H9 (cell line): ENCODE measurements at regions not wholly inside any gene's neighbourhood (a gene's known extent, or its start where the extent isn't known, plus 50 kb on each side); places are given as distances from the start of the nearest gene placed in this dataset.

Experiments used
- DNase-seq: peaks from one replicate; pipeline ENCODE4 v3.0.0-alpha.2; 2017
- H2AFZ ChIP-seq: one replicate; pipeline ENCODE4 v1.6.1; 2013; ENCODE audit warnings: mild to moderate bottlenecking, low read length, control low read depth, moderate library complexity
- H2AK5ac ChIP-seq: 2 replicates; pipeline ENCODE4 v1.6.1; 2013; ENCODE audit warnings: low read length, control low read depth, mixed read lengths; ENCODE audit not compliant: insufficient read length
- H2BK120ac ChIP-seq: one replicate; pipeline ENCODE4 v1.6.1; 2013; ENCODE audit warnings: low read depth, mild to moderate bottlenecking, low read length, control low read depth, inconsistent platforms; ENCODE audit not compliant: poor library complexity, severe bottlenecking
- H2BK12ac ChIP-seq: 2 replicates; pipeline ENCODE4 v1.6.1; 2013; ENCODE audit warnings: low read length, control low read depth, mixed read lengths, low read depth; ENCODE audit not compliant: insufficient read length
- H2BK15ac ChIP-seq: 2 replicates; pipeline ENCODE4 v1.6.1; 2013; ENCODE audit warnings: low read depth, low read length, control low read depth
- H2BK20ac ChIP-seq: one replicate; pipeline ENCODE4 v1.6.1; 2013; ENCODE audit warnings: low read depth, mild to moderate bottlenecking, low read length, control low read depth, inconsistent platforms; ENCODE audit not compliant: poor library complexity, severe bottlenecking
- H2BK5ac ChIP-seq: 2 replicates; pipeline ENCODE4 v1.6.1; 2013; ENCODE audit warnings: low read length, control low read depth, mixed read lengths; ENCODE audit not compliant: insufficient read length
- H3K14ac ChIP-seq: 2 replicates; pipeline ENCODE4 v1.6.1; 2013; ENCODE audit warnings: low read length, control low read depth; ENCODE audit not compliant: insufficient read depth
- H3K18ac ChIP-seq: 2 replicates; pipeline ENCODE4 v1.6.1; 2013; ENCODE audit warnings: low read depth, mild to moderate bottlenecking, mixed read lengths, low read length, control low read depth; ENCODE audit not compliant: insufficient read length
- H3K23ac ChIP-seq: 2 replicates; pipeline ENCODE4 v1.6.1; 2013; ENCODE audit warnings: low read length, control low read depth, mixed read lengths, low read depth; ENCODE audit not compliant: insufficient read length
- H3K23me2 ChIP-seq: 2 replicates; pipeline ENCODE4 v1.6.1; 2013; ENCODE audit warnings: low read depth, mild to moderate bottlenecking, mixed read lengths, low read length, control low read depth; ENCODE audit not compliant: insufficient read length, poor library complexity, severe bottlenecking
- H3K27ac ChIP-seq: 2 replicates; pipeline ENCODE4 v1.5.1; 2013; ENCODE audit warnings: low read length, control low read depth, mixed read lengths, low read depth; ENCODE audit not compliant: insufficient read length
- H3K27me3 ChIP-seq: 2 replicates; pipeline ENCODE4 v1.6.1; 2013; ENCODE audit warnings: low read length, control low read depth, inconsistent platforms; ENCODE audit not compliant: insufficient read depth
- H3K4ac ChIP-seq: 2 replicates; pipeline ENCODE4 v1.6.1; 2013; ENCODE audit warnings: low read depth, mild to moderate bottlenecking, control low read depth, inconsistent platforms, low read length, moderate library complexity
- H3K4me1 ChIP-seq: 2 replicates; pipeline ENCODE4 v1.6.1; 2013; ENCODE audit warnings: low read length, control low read depth, inconsistent platforms; ENCODE audit not compliant: insufficient read depth
- H3K4me2 ChIP-seq: 2 replicates; pipeline ENCODE4 v1.6.1; 2013; ENCODE audit warnings: low read length, control low read depth, mixed read lengths; ENCODE audit not compliant: insufficient read length, insufficient read depth
- H3K56ac ChIP-seq: 2 replicates; pipeline ENCODE4 v1.6.1; 2013; ENCODE audit warnings: low read depth, mild to moderate bottlenecking, mixed read lengths, low read length, control low read depth; ENCODE audit not compliant: insufficient read length
- H3K79me1 ChIP-seq: 2 replicates; pipeline ENCODE4 v1.6.1; 2013; ENCODE audit warnings: low read depth, mild to moderate bottlenecking, moderate library complexity, low read length, control low read depth, inconsistent platforms; ENCODE audit not compliant: insufficient read depth, poor library complexity, severe bottlenecking
- H3K79me2 ChIP-seq: 2 replicates; pipeline ENCODE4 v1.6.1; 2013; ENCODE audit warnings: low read length, control low read depth, inconsistent platforms; ENCODE audit not compliant: insufficient read depth
- H3K9ac ChIP-seq: 2 replicates; pipeline ENCODE4 v1.6.1; 2013; ENCODE audit warnings: low read length, control low read depth, mixed read lengths; ENCODE audit not compliant: insufficient read length; ENCODE audit errors: extremely low read depth
- H3K9me3 ChIP-seq: one replicate; pipeline ENCODE4 v1.6.1; 2013; ENCODE audit warnings: low read depth, low read length, inconsistent platforms; ENCODE audit not compliant: control insufficient read depth
- H3T11ph ChIP-seq: one replicate; pipeline ENCODE4 v1.6.1; 2013; ENCODE audit warnings: mild to moderate bottlenecking, low read length, control low read depth, inconsistent platforms
- H4K20me1 ChIP-seq: one replicate; pipeline ENCODE4 v1.6.1; 2013; ENCODE audit not compliant: control insufficient read depth, insufficient read length, insufficient read depth
- H4K5ac ChIP-seq: 2 replicates; pipeline ENCODE4 v1.6.1; 2013; ENCODE audit warnings: low read depth, mild to moderate bottlenecking, mixed read lengths, low read length, control low read depth; ENCODE audit not compliant: insufficient read length
- H4K8ac ChIP-seq: replicated peaks from 2 replicates; pipeline ENCODE4 v1.6.1; 2013; ENCODE audit warnings: low read length, control low read depth, mixed read lengths, low read depth; ENCODE audit not compliant: insufficient read length
- H4K91ac ChIP-seq: 2 replicates; pipeline ENCODE4 v1.6.1; 2013; ENCODE audit warnings: low read depth, mild to moderate bottlenecking, moderate library complexity, mixed read lengths, low read length, control low read depth; ENCODE audit not compliant: insufficient read length
- H3K27ac Mint-ChIP-seq, 3 experiments: 2 replicates in 2 of 3; 3 replicates in 1 of 3; pipeline ENCODE4 v1.8.0; 2020 to 2021; ENCODE audit warnings: mixed read lengths in 3 of 3, mild to moderate bottlenecking in 1 of 3, moderate library complexity in 1 of 3
- H3K27me3 Mint-ChIP-seq: 2 replicates; pipeline ENCODE4 v1.8.0; 2021; ENCODE audit warnings: low read depth, mild to moderate bottlenecking, moderate library complexity, mixed read lengths
- H3K36me3 Mint-ChIP-seq, 3 experiments: 2 replicates in 2 of 3; 3 replicates in 1 of 3; pipeline ENCODE4 v1.8.0; 2020 to 2021; ENCODE audit warnings: low read depth in 3 of 3, mixed read lengths in 3 of 3; ENCODE audit not compliant: insufficient read depth in 1 of 3
- H3K4me1 Mint-ChIP-seq, 2 experiments: 2 replicates each; pipeline ENCODE4 v1.8.0; 2020; ENCODE audit warnings: mixed read lengths in 2 of 2
- H3K4me3 Mint-ChIP-seq, 2 experiments: 2 replicates in 1 of 2; 3 replicates in 1 of 2; pipeline ENCODE4 v1.8.0; 2020 to 2021; ENCODE audit warnings: mild to moderate bottlenecking in 2 of 2, mixed read lengths in 2 of 2, moderate library complexity in 1 of 2
- H3K9me3 Mint-ChIP-seq, 2 experiments: 2 replicates in 1 of 2; 3 replicates in 1 of 2; pipeline ENCODE4 v1.8.0; 2020; ENCODE audit warnings: mild to moderate bottlenecking in 2 of 2, mixed read lengths in 2 of 2, moderate library complexity in 1 of 2
- WGBS: extraction: QIAGEN DNeasy Blood & Tissue Kit; methylation state at CpG from one replicate; pipeline ENCODE4 v1.1.7; 2013; ENCODE audit warnings: missing lambda C conversion rate, low lambda C conversion rate, mixed read lengths; ENCODE audit not compliant: insufficient read length; ENCODE audit errors: extremely low coverage; 5-methylcytosine and 5-hydroxymethylcytosine counted together
- TF ChIP-seq, protein P1 (sequence below): fragments of 200-600 bp; sonication (generic); conservative IDR thresholded peaks from 3 replicates; pipeline ENCODE4 v1.8.0; 2021; ENCODE audit warnings: antibody characterized with exemption, mild to moderate bottlenecking

DNA sequence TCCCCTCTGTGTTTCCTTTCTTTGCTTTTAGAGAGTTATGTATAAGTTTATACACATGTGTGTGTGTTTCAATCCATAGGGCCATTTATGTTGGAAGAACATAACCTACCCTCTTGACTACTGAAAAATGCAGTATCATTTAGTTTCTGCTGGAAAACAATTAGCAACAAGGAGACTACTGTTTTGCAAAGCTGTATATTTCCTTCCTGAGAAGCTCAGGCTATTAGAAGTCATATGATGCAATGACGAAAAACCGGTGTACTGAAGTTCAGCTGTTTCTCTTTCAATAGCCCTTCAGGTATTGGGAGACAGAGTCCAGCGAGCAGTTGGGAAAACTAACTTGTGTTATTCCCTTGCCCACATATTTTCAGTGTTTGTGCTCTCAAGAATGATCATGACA, 447.7 kb upstream of the GYPC start:
- Histone ChIP-seq H3K14ac (no peak overlapping the region), H3K27ac (no peak overlapping the region), H3K56ac (no peak overlapping the region), H3K79me1 (no peaks in the 10 kb centered on the region), H2BK15ac (no peak overlapping the region), H3K4ac (no peak overlapping the region), H4K5ac (no peak overlapping the region), H4K91ac (no peak overlapping the region), H4K8ac (no peak overlapping the region), H4K20me1 (no peaks in the 10 kb centered on the region), H3K4me2 (no peak overlapping the region), H3T11ph (no peak overlapping the region), H2BK20ac (no peak overlapping the region), H3K23me2 (no peaks in the 10 kb centered on the region), H2AFZ (no peak overlapping the region), H3K18ac (no peak overlapping the region), H3K4me1 (no peaks in the 10 kb centered on the region), H3K27me3 (no peaks in the 10 kb centered on the region), H2BK5ac (no peak overlapping the region), H3K9me3 (no peaks in the 10 kb centered on the region), H3K9ac (no peak overlapping the region), H2BK120ac (no peak overlapping the region), H2AK5ac (no peak overlapping the region), H3K79me2 (no peaks in the 10 kb centered on the region), H2BK12ac (no peak overlapping the region), H3K23ac (no peak overlapping the region)
- no CpG with 5 or more reads among the region's 3 CpGs for WGBS
- no peaks in the 10 kb centered on the region for H3K27me3 Mint-ChIP-seq
- no peaks in the 10 kb centered on the region for H3K36me3 Mint-ChIP-seq
- no peaks in the 10 kb centered on the region for H3K4me1 Mint-ChIP-seq
- TF ChIP-seq, protein P1, sequence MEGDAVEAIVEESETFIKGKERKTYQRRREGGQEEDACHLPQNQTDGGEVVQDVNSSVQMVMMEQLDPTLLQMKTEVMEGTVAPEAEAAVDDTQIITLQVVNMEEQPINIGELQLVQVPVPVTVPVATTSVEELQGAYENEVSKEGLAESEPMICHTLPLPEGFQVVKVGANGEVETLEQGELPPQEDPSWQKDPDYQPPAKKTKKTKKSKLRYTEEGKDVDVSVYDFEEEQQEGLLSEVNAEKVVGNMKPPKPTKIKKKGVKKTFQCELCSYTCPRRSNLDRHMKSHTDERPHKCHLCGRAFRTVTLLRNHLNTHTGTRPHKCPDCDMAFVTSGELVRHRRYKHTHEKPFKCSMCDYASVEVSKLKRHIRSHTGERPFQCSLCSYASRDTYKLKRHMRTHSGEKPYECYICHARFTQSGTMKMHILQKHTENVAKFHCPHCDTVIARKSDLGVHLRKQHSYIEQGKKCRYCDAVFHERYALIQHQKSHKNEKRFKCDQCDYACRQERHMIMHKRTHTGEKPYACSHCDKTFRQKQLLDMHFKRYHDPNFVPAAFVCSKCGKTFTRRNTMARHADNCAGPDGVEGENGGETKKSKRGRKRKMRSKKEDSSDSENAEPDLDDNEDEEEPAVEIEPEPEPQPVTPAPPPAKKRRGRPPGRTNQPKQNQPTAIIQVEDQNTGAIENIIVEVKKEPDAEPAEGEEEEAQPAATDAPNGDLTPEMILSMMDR, result no peak
- no peak overlapping the region for H3K27ac Mint-ChIP-seq
- DNase-seq, result no peak
- H3K9me3 Mint-ChIP-seq, result peaks cover 6 to 8% of the 10 kb centered on the region in 2 experiments; a peak in 2 of 5 replicates
- no peak overlapping the region for H3K4me3 Mint-ChIP-seq
